ENCODE measurements at regions not wholly inside any gene's neighbourhood (a gene's known extent, or its start where the extent isn't known, plus 50 kb on each side); places are given as distances from the start of the nearest gene placed in this dataset.

DNA sequence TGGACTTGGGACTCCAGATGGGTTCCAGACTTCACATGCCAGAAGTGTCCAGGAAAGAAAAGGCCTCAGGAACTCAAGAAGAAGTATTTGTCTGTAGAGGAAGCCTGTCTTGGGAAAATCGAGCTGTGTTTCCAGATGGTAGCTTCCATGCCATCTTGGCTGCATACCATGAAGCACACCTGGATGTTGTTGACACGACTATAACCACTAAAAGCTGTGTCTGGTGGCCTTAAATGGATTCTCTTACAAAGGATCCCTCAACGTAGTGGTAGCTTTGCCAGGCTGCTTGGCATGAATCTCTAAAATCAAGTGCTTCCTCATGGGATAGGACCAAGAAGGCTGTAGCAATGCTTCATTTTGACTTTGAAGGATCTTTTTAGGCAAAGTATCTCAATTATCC, 313.4 kb upstream of the BOD1L1 start:
- Histone ChIP-seq H2BK15ac (ENCODE audit: low read length) (no peak overlapping the region), H3K36me3 (ENCODE audit: control insufficient read depth in 2 of 4, insufficient read depth in 4 of 4, low read length in 3 of 4) (no peaks in the 10 kb centered on the region)
- TF ChIP-seq SUZ12 (IDR thresholded peaks at IDR 0.05; ENCODE audit: low read length) (no peak), CHD1 (IDR thresholded peaks at IDR 0.05; ENCODE audit: low read depth, low read length) (no peak), HDAC6 (IDR thresholded peaks at IDR 0.05; ENCODE audit: low read depth, low read length) (no peak), HDAC2 (IDR thresholded peaks at IDR 0.05; ENCODE audit: borderline replicate concordance in 1 of 2, low read depth in 2 of 2, low read length in 2 of 2) (no peak), RNF2 (IDR thresholded peaks at IDR 0.05; ENCODE audit: borderline replicate concordance, low read depth, low read length, missing control alignments, poor library complexity, severe bottlenecking) (no peak), POU5F1 (IDR thresholded peaks at IDR 0.05; ENCODE audit: low read depth, low read length) (no peak), FOSL1 (IDR thresholded peaks at IDR 0.05; ENCODE audit: insufficient read depth, low read depth, low read length) (no peak), CBX5 (IDR thresholded peaks at IDR 0.05; ENCODE audit: low read depth, low read length) (no peak), TAF1 (IDR thresholded peaks at IDR 0.05; ENCODE audit: low read depth, low read length) (no peak), GTF2F1 (IDR thresholded peaks at IDR 0.05; ENCODE audit: borderline replicate concordance, low read depth, low read length) (no peak), SRF (IDR thresholded peaks at IDR 0.05; ENCODE audit: low read depth, low read length) (no peak), PHF8 (conservative IDR thresholded peaks at IDR 0.05; ENCODE audit: low read depth, low read length) (no peak), RBBP5 (IDR thresholded peaks at IDR 0.05; ENCODE audit: borderline replicate concordance, low read depth, low read length) (no peak)
- TF ChIP-seq, protein P1, sequence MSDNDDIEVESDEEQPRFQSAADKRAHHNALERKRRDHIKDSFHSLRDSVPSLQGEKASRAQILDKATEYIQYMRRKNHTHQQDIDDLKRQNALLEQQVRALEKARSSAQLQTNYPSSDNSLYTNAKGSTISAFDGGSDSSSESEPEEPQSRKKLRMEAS (IDR thresholded peaks at IDR 0.05), result no peak

More for the DNA sequence above, 313.4 kb upstream of the BOD1L1 start:
- H3K4me1 ChIP-seq (replicated peaks in 1 of 4; ENCODE audit: control insufficient read depth in 3 of 4, insufficient read depth in 4 of 4, low read length in 3 of 4), result no peaks in the 10 kb centered on the region
- no peak overlapping the region for H2BK5ac ChIP-seq (ENCODE audit: low read depth, low read length)
- DNase-seq (ENCODE audit: low read depth in 1 of 2, low spot score in 2 of 2) (no peak), FAIRE-seq (no peak)
- no peaks in the 10 kb centered on the region for H3K27me3 ChIP-seq (replicated peaks in 1 of 4; ENCODE audit: control insufficient read depth in 3 of 4, extremely low read depth in 1 of 4, insufficient read depth in 3 of 4, low read length in 3 of 4)
- no peak overlapping the region for H3K23ac ChIP-seq (ENCODE audit: insufficient read length)
- H4K91ac ChIP-seq (replicated peaks; ENCODE audit: insufficient read length, low read length), result no peak overlapping the region
- no peak overlapping the region for H3K4me2 ChIP-seq (ENCODE audit: insufficient read depth in 1 of 2, low read depth in 2 of 2, low read length in 2 of 2)
- H4K8ac ChIP-seq (ENCODE audit: extremely low read depth, insufficient read depth, low read length), result no peak overlapping the region
- no peak overlapping the region for H3K18ac ChIP-seq (ENCODE audit: extremely low read depth, low read length)
- H3K79me1 ChIP-seq (ENCODE audit: low read depth, low read length), result no peaks in the 10 kb centered on the region
- H2AK5ac ChIP-seq (ENCODE audit: low read depth, low read length), result no peak overlapping the region
- no peak overlapping the region for H2AFZ ChIP-seq (ENCODE audit: low read length)
- no peak overlapping the region for H2BK12ac ChIP-seq (ENCODE audit: low read depth, low read length)
- no peak overlapping the region for H2BK20ac ChIP-seq (ENCODE audit: low read length)
- WGBS, 2 experiments (ENCODE audit: extremely low coverage in 1 of 2, insufficient coverage in 1 of 2, insufficient read length in 1 of 2, insufficient replicate concordance in 2 of 2, low coverage in 1 of 2, low lambda C conversion rate in 2 of 2, missing lambda C conversion rate in 1 of 2), result 87% methylated on average over 3 of the region's 3 CpGs; no CpG with 5 or more reads in 1 of the 2 experiments
- H3K23me2 ChIP-seq (ENCODE audit: low read depth, low read length), result no peaks in the 10 kb centered on the region
- no peaks in the 10 kb centered on the region for H4K20me1 ChIP-seq (replicated peaks in 1 of 2; ENCODE audit: control insufficient read depth in 1 of 2, insufficient read depth in 2 of 2, low read length in 2 of 2)
- ChIA-PET CTCF (ENCODE audit: partially characterized antibody) (interaction anchor here (1.2 kb wide), 2 partner anchors 12 to 20 kb away, joined by 3 to 4 read pairs; no protein-coding TSS in a partner anchor), POLR2A (ENCODE audit: partially characterized antibody) (no interaction called here)
- no peak overlapping the region for H3K27ac ChIP-seq (ENCODE audit: low read depth, low read length)
- H3K79me2 ChIP-seq (ENCODE audit: control insufficient read depth in 1 of 2, insufficient read depth in 2 of 2, low read length in 2 of 2), result no peaks in the 10 kb centered on the region
- H4K5ac ChIP-seq (ENCODE audit: insufficient read length, low read depth, low read length), result no peak overlapping the region
- H2BK120ac ChIP-seq (replicated peaks; ENCODE audit: low read depth, low read length), result no peak overlapping the region
- no peak overlapping the region for H3K4ac ChIP-seq (replicated peaks; ENCODE audit: insufficient read length, low read depth, low read length)
- no peak overlapping the region for H3K4me3 ChIP-seq (ENCODE audit: extremely low read depth in 1 of 4, insufficient read depth in 2 of 4, low read depth in 3 of 4, low read length in 4 of 4)
- no peak overlapping the region for H3K9ac ChIP-seq (replicated peaks in 1 of 4; ENCODE audit: extremely low read depth in 1 of 4, low read depth in 3 of 4, low read length in 3 of 4)
- no peak overlapping the region for H3K14ac ChIP-seq (ENCODE audit: insufficient read length)
- no peak overlapping the region for H3K56ac ChIP-seq (replicated peaks; ENCODE audit: insufficient read length, low read depth, low read length)
- H3K9me3 ChIP-seq (ENCODE audit: insufficient read depth in 2 of 2, low read depth in 1 of 2, low read length in 1 of 2), result no peaks in the 10 kb centered on the region

All from H1 (cell line).